MCF 10A (cell line): ENCODE measurements at regions not wholly inside any gene's neighbourhood (a gene's known extent, or its start where the extent isn't known, plus 50 kb on each side); places are given as distances from the start of the nearest gene placed in this dataset.

Experiments used
- BruUV-seq: library from RNA; stranded (reverse); fragments of 400-500 nt; replicated peaks from 2 replicates; lab custom pipeline; 2021; lab: Mats Ljungman, UMichigan
- CTCF ChIA-PET: fragments of 300-600 bp; sonication (Branson Sonifier 250); formaldehyde crosslinking; extraction: SDS; loops from one replicate; lab custom pipeline; 2021; ENCODE audit warnings: antibody characterized with exemption, inconsistent platforms; lab: Yijun Ruan, JAX
- POLR2A ChIA-PET: fragments of 300-600, 350-650 bp; sonication (Branson Sonifier 250); formaldehyde crosslinking; extraction: SDS; loops from one replicate; lab custom pipeline; 2020; ENCODE audit warnings: antibody characterized with exemption, inconsistent platforms; lab: Yijun Ruan, JAX
- DNase-seq: peaks from one replicate; pipeline ENCODE4 v3.0.0-alpha.2; 2018; ENCODE audit not compliant: unreplicated experiment
- H3K27ac Mint-ChIP-seq: one replicate; pipeline ENCODE4 v1.8.0; 2022; ENCODE audit warnings: mild to moderate bottlenecking, low read depth, mixed read lengths; ENCODE audit not compliant: unreplicated experiment
- H3K27me3 Mint-ChIP-seq: one replicate; pipeline ENCODE4 v1.8.0; 2022; ENCODE audit warnings: mixed read lengths; ENCODE audit not compliant: insufficient read depth, unreplicated experiment
- H3K36me3 Mint-ChIP-seq: one replicate; pipeline ENCODE4 v1.8.0; 2022; ENCODE audit warnings: mild to moderate bottlenecking, moderate library complexity, mixed read lengths; ENCODE audit not compliant: insufficient read depth, unreplicated experiment
- H3K4me1 Mint-ChIP-seq: one replicate; pipeline ENCODE4 v1.8.0; 2022; ENCODE audit warnings: mixed read lengths; ENCODE audit not compliant: insufficient read depth, unreplicated experiment
- H3K4me3 Mint-ChIP-seq: one replicate; pipeline ENCODE4 v1.8.0; 2022; ENCODE audit warnings: mild to moderate bottlenecking, moderate library complexity, mixed read lengths; ENCODE audit not compliant: unreplicated experiment
- H3K9me3 Mint-ChIP-seq: one replicate; pipeline ENCODE4 v1.8.0; 2022; ENCODE audit warnings: mixed read lengths; ENCODE audit not compliant: unreplicated experiment
- CTCF ChIP-seq: fragments of 200-600 bp; IDR thresholded peaks from one replicate; pipeline ENCODE4 v1.8.0; 2022; ENCODE audit warnings: antibody characterized with exemption, mild to moderate bottlenecking; ENCODE audit not compliant: unreplicated experiment
- intact Hi-C: fragments of 100-400 bp; cut with micrococcal nuclease; formaldehyde crosslinking; loops from 2 replicates; pipeline ENCODE4 v1.14.1; 2022

GRCh38 chr2:217650716-217651360 is 352.0 kb downstream of the TNS1 start:
- POLR2A ChIA-PET, result interaction anchor here (0.6 to 1.1 kb wide), 2 partner anchors 16 to 63 kb away, joined by 3 read pairs; no protein-coding TSS in a partner anchor
- no peak overlapping the region for H3K4me3 Mint-ChIP-seq

GRCh38 chr2:217650229-217650628 is 352.6 kb downstream of the TNS1 start:
- ChIA-PET CTCF (interaction anchor here (0.6 to 5.7 kb wide), 38 partner anchors 8 to 1975 kb away, joined by 3 to 92 read pairs (median 4); no protein-coding TSS in a partner anchor), POLR2A (no interaction called here)
- no peaks in the 10 kb centered on the region for H3K9me3 Mint-ChIP-seq
- H3K27me3 Mint-ChIP-seq, result no peaks in the 10 kb centered on the region
- no peak for TF ChIP-seq CTCF
- no peak for DNase-seq
- peaks cover 16% of the 10 kb centered on the region for H3K4me1 Mint-ChIP-seq
- intact Hi-C loops, result loop anchor here (1.0 to 5.0 kb wide), 2 partner anchors 63 to 278 kb away; no protein-coding TSS in a partner anchor
- no peaks in the 10 kb centered on the region for H3K36me3 Mint-ChIP-seq
- no peak overlapping the region for H3K4me3 Mint-ChIP-seq
- BruUV-seq, result no TSS peak
- H3K27ac Mint-ChIP-seq, result no peak overlapping the region

More at GRCh38 chr2:217650716-217651360, 352.0 kb downstream of the TNS1 start:
- no TSS peak for BruUV-seq
- TF ChIP-seq CTCF, result peak; percentile 69
- H3K4me1 Mint-ChIP-seq, result peaks cover 13% of the 10 kb centered on the region
- no peaks in the 10 kb centered on the region for H3K27me3 Mint-ChIP-seq
- H3K27ac Mint-ChIP-seq, result peak overlapping the region; percentile 3
- no peaks in the 10 kb centered on the region for H3K36me3 Mint-ChIP-seq
- CTCF ChIA-PET, result interaction anchor here (0.6 to 5.7 kb wide), 40 partner anchors 8 to 1976 kb away, joined by 3 to 92 read pairs (median 4); no protein-coding TSS in a partner anchor
- intact Hi-C loops, result loop anchor here (1.0 to 5.0 kb wide), 2 partner anchors 62 to 279 kb away; no protein-coding TSS in a partner anchor
- H3K9me3 Mint-ChIP-seq, result no peaks in the 10 kb centered on the region
- DNase-seq, result peak; percentile 77

GRCh38 chr2:217647925-217648324 is 354.9 kb downstream of the TNS1 start:
- ChIA-PET POLR2A (no interaction called here), CTCF (interaction anchor here (0.7 to 1.7 kb wide), 2 partner anchors 16 to 65 kb away, joined by 3 to 11 read pairs; no protein-coding TSS in a partner anchor)
- TF ChIP-seq CTCF, result no peak
- Mint-ChIP-seq H3K4me1 (peaks cover 10% of the 10 kb centered on the region), H3K4me3 (no peak overlapping the region), H3K9me3 (no peaks in the 10 kb centered on the region), H3K27me3 (no peaks in the 10 kb centered on the region), H3K36me3 (no peaks in the 10 kb centered on the region), H3K27ac (no peak overlapping the region)
- intact Hi-C loops, result no loop called here
- no peak for DNase-seq
- BruUV-seq, result no TSS peak

- Mint-ChIP-seq H3K27ac (no peak overlapping the region), H3K27me3 (no peaks in the 10 kb centered on the region), H3K36me3 (no peaks in the 10 kb centered on the region), H3K4me3 (no peak overlapping the region), H3K9me3 (no peaks in the 10 kb centered on the region), H3K4me1 (peaks cover 6% of the 10 kb centered on the region)
- intact Hi-C loops, result no loop called here
- TF ChIP-seq CTCF, result no peak
- POLR2A ChIA-PET, result no interaction called here
- CTCF ChIA-PET, result interaction anchor here (0.6 to 1.7 kb wide), 5 partner anchors 17 to 1127 kb away, joined by 3 to 11 read pairs (median 3); no protein-coding TSS in a partner anchor
- no peak for DNase-seq
- BruUV-seq, result no TSS peak
These were observed 355.6 kb downstream of the TNS1 start for GRCh38 chr2:217647226-217647625.
